NCI-H1092 treated with DMSO at 0.1 percent for 48 hours (cell line): ENCODE measurements at regions not wholly inside any gene's neighbourhood (a gene's known extent, or its start where the extent isn't known, plus 50 kb on each side); places are given as distances from the start of the nearest gene placed in this dataset.

ENCODE experiments used
- DNase-seq: peaks from one replicate; lab custom pipeline; 2025; lab: John Stamatoyannopoulos, UW

GRCh38 chr12:98149270-98149669, 366.1 kb upstream of the TMPO start:
- DNase-seq, result no peak

DNA sequence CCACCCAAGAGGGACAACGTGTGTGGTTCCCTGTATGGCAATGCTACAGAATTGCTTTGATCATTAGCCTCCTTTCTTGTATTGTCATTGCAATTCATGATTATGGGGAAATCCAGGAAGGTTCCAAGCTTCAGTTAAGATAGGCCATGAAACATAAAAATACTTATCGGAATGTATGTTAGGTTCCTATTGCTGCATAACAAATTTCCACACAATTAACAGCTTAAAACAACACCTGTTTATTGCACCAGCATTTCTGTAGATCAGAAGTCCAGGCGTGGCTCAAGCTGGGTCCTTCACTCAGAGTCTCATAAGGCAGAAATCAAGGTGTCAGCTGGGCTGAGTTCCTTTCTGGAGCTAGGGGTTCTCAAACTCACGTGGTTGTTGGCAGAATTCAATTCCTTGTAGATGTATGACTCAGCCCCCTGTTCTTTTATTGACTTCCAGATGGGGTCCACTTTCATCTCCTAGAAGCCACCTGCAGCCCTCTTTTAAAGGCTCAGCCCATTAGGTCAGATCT, 365.6 kb upstream of the TMPO start:
- no peak for DNase-seq

- DNase-seq, result no peak
These were observed 364.2 kb upstream of the TMPO start for GRCh38 chr12:98151105-98151590.

- DNase-seq, result no peak
These were observed 363.4 kb upstream of the TMPO start for GRCh38 chr12:98151984-98152383.

- peak; percentile 62 for DNase-seq
These were observed 360.5 kb upstream of the TMPO start for GRCh38 chr12:98154850-98155249.

GRCh38 chr12:98156697-98157096, 358.7 kb upstream of the TMPO start:
- no peak for DNase-seq

DNA sequence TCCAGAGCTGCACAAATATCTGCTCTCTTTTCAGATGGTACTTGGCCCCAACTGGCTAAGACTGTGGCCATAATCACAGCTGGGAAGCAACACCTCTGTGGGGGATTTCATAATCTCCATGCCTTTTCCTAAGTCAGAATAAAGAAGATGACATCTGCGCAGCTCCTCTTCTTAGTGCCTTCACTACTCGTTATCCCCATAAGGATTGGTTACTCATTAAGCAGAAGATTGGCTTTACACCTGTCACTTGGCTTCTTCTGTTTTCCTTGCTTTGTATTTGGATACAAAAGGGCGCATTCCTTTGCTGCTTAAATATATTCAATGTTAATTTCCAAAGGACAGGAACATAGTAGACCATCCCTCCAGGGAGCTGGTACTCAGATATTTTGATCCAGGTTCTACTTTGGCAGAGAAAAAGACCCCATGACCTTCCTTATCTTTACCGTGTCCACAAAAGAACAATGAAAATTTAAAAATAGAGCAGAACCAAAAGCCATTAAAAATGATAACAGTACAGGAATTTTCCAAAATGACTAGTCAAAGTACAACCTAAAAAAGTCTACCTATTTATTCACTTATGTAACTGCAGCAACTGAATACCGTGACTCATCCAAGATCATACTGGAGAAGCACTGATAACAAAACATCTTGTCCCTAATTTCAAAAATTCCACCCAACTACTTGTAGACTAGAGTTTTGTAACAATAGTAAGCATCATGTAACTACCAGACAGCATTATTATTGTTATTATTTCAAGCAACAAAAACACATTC, 352.3 kb upstream of the TMPO start:
- DNase-seq, result no peak

GRCh38 chr12:98172304-98172703, 343.1 kb upstream of the TMPO start:
- no peak for DNase-seq

GRCh38 chr12:98172801-98173200, 342.6 kb upstream of the TMPO start:
- no peak for DNase-seq

- no peak for DNase-seq
These were observed 341.5 kb upstream of the TMPO start for GRCh38 chr12:98173773-98174427.

DNA sequence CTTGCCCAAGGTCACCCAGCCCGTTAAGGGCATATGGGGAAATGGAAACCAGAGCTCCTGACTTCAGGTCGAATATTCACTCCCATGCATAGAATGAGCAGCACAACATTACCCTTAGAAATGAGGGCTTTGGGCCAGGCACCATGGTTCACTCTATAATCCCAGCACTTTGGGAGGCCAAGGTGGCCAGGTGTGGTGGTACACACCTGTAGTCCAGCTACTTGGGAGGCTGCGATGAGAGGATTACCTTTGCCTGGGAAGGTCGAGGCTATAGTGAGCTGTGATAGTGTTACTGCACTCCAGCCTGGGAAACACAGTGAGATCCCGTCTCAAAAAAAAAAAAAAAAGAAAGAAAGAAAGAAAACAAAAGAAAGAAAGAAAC, 341.0 kb upstream of the TMPO start:
- DNase-seq, result no peak

- no peak for DNase-seq
These were observed 337.3 kb upstream of the TMPO start for GRCh38 chr12:98178126-98178525.

- DNase-seq, result no peak
These were observed 336.2 kb upstream of the TMPO start for GRCh38 chr12:98179151-98179550.

GRCh38 chr12:98180603-98181002, 334.8 kb upstream of the TMPO start:
- DNase-seq, result no peak

DNA sequence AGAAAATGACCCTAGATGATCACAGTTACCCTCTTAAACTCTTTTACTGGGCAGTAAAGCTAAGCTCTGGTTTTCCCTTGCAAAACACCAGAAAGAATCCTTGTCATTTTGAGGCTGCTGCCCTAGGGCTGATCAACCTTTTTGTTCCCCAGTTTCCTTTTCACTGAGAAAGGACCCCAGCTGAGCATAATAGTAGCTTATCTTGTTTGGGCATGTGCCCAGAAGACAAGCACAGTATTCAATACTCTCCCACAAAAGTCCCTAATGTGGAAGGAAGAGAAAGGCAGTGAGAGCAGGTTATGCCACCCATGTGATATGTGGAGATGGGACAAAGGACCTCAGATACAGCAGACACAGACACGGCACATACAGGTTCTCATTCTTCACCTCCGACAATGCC, 332.6 kb upstream of the TMPO start:
- no peak for DNase-seq

GRCh38 chr12:98185606-98186005, 329.8 kb upstream of the TMPO start:
- no peak for DNase-seq

- no peak for DNase-seq
These were observed 326.7 kb upstream of the TMPO start for GRCh38 chr12:98188650-98189077.

DNA sequence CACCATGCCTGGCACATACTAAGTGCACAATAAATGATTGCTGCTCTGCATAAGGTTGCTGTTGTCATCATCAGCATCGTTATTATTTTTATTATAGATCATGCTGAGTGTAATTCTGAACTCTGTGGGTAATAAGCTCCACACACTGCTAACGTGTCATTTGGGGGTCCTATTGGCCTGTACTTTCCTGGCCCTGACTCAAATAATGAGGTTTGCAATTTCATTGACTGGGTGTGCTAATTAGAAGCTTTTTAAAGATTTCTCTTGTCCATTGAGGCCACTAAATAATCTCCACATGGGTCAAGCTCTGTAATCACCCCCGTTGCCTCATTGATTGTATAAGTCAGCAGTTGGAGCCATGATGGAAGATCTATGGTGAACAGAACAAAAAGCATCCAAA, 320.8 kb upstream of the TMPO start:
- DNase-seq, result no peak

GRCh38 chr12:98198261-98198982, 317.0 kb upstream of the TMPO start:
- DNase-seq, result peak; percentile 7

DNA sequence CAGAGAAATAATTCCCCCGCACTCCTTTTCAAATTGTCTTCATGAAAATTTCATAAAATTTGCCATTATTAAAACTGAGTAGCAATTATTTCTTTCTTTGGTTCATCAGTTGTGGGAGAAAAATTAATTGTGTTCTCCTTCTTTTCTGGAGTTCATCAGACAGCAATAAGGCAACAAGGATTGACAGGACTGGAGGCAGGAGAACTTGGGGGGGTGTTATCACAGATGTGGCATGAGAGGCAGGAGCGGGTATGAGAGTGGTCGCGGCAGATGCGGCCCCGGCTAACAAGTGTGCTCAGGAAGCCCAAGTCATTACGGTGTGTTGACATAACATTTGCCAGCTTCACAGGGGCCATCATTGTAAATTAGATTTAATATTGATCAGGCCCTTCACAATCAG, 306.6 kb upstream of the TMPO start:
- peak; percentile 72 for DNase-seq

DNA sequence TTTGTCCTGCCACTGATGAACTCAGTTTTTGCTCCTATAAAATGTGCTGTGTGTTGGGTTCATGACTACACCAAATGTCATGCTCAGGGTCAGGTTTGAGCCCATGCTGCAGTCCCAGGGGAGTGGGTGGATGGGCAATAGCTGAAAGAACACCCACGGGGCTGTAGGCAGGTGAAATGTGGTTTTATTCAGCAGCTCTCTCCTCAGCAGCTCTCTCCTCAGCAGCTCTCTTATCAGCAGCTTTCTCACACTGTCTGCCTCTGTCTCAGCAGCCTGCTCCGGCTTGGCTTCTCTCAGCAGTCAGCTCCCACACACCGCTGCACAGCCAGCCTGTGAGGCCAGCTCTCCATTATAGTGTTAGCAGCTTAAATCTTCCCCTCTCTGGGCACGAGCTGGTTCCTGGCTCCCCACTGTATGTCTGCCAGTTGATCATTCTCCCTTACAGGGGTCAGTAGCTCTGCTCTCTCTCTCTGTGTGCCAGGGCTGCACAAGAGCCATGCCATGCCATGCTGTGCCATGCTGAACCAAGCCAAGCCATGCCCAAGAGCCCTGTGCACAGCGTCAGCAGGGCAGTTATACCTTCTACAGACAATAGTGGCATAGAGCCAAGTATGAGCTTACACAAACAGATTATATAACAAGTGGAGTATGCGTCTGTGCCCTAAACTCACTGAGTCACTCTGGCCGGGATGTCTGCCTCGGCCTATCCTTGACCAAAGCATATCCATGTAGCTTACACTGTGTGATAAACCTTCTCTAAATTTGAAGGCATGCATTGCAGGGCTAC, 303.3 kb upstream of the TMPO start:
- DNase-seq, result no peak

DNA sequence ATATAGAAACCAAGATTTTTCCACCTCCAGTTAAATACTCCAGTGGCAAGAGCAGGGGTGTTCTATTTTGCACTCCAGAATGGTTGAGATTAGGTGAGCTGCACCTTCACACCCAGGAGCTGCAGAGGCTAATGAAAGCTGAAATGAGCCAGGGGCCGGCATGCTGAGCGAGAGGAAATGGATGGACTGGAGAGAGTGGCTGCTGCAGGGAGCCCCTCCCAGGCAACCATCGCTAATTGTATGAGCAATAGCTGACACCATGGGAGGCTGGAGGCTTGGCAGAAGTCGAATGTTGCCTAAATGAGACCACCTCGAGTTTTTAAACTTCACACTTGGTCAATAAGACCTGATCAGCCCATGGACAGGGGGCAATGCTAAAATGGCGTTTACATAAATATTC, 301.8 kb upstream of the TMPO start:
- DNase-seq, result no peak
